ENCODE measurements at regions not wholly inside any gene's neighbourhood (a gene's known extent, or its start where the extent isn't known, plus 50 kb on each side); places are given as distances from the start of the nearest gene placed in this dataset.

- no peak for TF ChIP-seq ZFX (IDR thresholded peaks at IDR 0.05; ENCODE audit: borderline replicate concordance)
- no peak overlapping the region for H3K27ac ChIP-seq
These were observed 240.1 kb upstream of the MMADHC start for GRCh38 chr2:149827585-149828126.

- TF ChIP-seq ZFX (IDR thresholded peaks at IDR 0.05; ENCODE audit: borderline replicate concordance) = no peak
- no peak for TF ChIP-seq CTCF (IDR thresholded peaks at IDR 0.05)
- H3K27ac ChIP-seq = no peak overlapping the region
These were observed 239.0 kb upstream of the MMADHC start for GRCh38 chr2:149826471-149827125.

- H3K27ac ChIP-seq = no peak overlapping the region
- TF ChIP-seq CTCF (IDR thresholded peaks at IDR 0.05) = no peak
- no peak for TF ChIP-seq ZFX (IDR thresholded peaks at IDR 0.05; ENCODE audit: borderline replicate concordance)
These were observed 237.9 kb upstream of the MMADHC start for GRCh38 chr2:149825473-149825872.

GRCh38 chr2:149824136-149824535 is 236.6 kb upstream of the MMADHC start:
- H3K27ac ChIP-seq = no peak overlapping the region
- no peak for TF ChIP-seq CTCF (IDR thresholded peaks at IDR 0.05)
- no peak for TF ChIP-seq ZFX (IDR thresholded peaks at IDR 0.05; ENCODE audit: borderline replicate concordance)

GRCh38 chr2:149819356-149819957 is 231.9 kb upstream of the MMADHC start:
- H3K27ac ChIP-seq = no peak overlapping the region
- TF ChIP-seq CTCF (IDR thresholded peaks at IDR 0.05) (no peak), ZFX (IDR thresholded peaks at IDR 0.05; ENCODE audit: borderline replicate concordance) (no peak)

GRCh38 chr2:149816756-149817551 is 229.4 kb upstream of the MMADHC start:
- no peak overlapping the region for H3K27ac ChIP-seq
- no peak for TF ChIP-seq ZFX (IDR thresholded peaks at IDR 0.05; ENCODE audit: borderline replicate concordance)
- no peak for TF ChIP-seq CTCF (IDR thresholded peaks at IDR 0.05)

- no peak for TF ChIP-seq ZFX (IDR thresholded peaks at IDR 0.05; ENCODE audit: borderline replicate concordance)
- TF ChIP-seq CTCF (IDR thresholded peaks at IDR 0.05) = no peak
- H3K27ac ChIP-seq = no peak overlapping the region
These were observed 228.4 kb upstream of the MMADHC start for GRCh38 chr2:149815941-149816340.
